GM13976 (cell line): ENCODE measurements at regions not wholly inside any gene's neighbourhood (a gene's known extent, or its start where the extent isn't known, plus 50 kb on each side); places are given as distances from the start of the nearest gene placed in this dataset.

Experiments
- DNase-seq: peaks from one replicate; pipeline ENCODE4 v3.0.0; 2012; ENCODE audit warnings: low spot score
- CTCF ChIP-seq: IDR thresholded peaks from 2 replicates; pipeline ENCODE4 v1.5.1; 2012; ENCODE audit warnings: borderline replicate concordance, mild to moderate bottlenecking; ENCODE audit not compliant: insufficient read depth; ENCODE audit errors: extremely low read depth, missing control alignments, control extremely low read depth
- in situ Hi-C: fragments of 300-500 bp; cut with MboI; formaldehyde crosslinking; loops from one replicate; pipeline ENCODE4 v1.12.0; 2022; ENCODE audit warnings: low sequenced_read_pairs, mixed read lengths, inconsistent platforms; ENCODE audit not compliant: unreplicated experiment

GRCh38 chr6:33856655-33857054 lies 52.9 kb upstream of the MLN start:
- in situ Hi-C loops = no loop called here
- no peak for TF ChIP-seq CTCF
- no peak for DNase-seq

- TF ChIP-seq CTCF = no peak
- in situ Hi-C loops = no loop called here
- DNase-seq = no peak
These were observed 52.3 kb upstream of the MLN start for GRCh38 chr6:33856031-33856590.

GRCh38 chr6:33854572-33855030 lies 50.8 kb upstream of the MLN start:
- TF ChIP-seq CTCF = no peak
- DNase-seq = no peak
- in situ Hi-C loops = no loop called here

- no peak for DNase-seq
- no peak for TF ChIP-seq CTCF
- in situ Hi-C loops = no loop called here
These were observed 49.9 kb upstream of the MLN start for GRCh38 chr6:33853736-33854135.
